Kidney (tissue), 13 donors: ENCODE measurements at regions not wholly inside any gene's neighbourhood (a gene's known extent, or its start where the extent isn't known, plus 50 kb on each side); places are given as distances from the start of the nearest gene placed in this dataset.

ENCODE experiments used
- DNase-seq, 5 donors: peaks; one replicate each; pipeline ENCODE4 v3.0.0-alpha.2; 2013 to 2020
- FAIRE-seq: peaks from 2 replicates; lab custom pipeline; 2012; peaks lifted over from hg19 to GRCh38; lab: Jason Lieb, UNC
- H3K27ac ChIP-seq, 2 donors: one replicate each; pipeline ENCODE4 v1.7.0; 2013; ENCODE audit warnings: low read depth in 2 of 2, low read length in 2 of 2, inconsistent platforms in 1 of 2
- H3K27me3 ChIP-seq: one replicate; pipeline ENCODE4 v1.7.1; 2013; ENCODE audit warnings: low read length, inconsistent platforms; ENCODE audit not compliant: control insufficient read depth, insufficient read depth
- H3K36me3 ChIP-seq, 3 donors: one replicate each; pipeline versions ENCODE4 v1.7.0 to v1.7.1; 2013; ENCODE audit warnings: low read length in 3 of 3, control low read depth in 1 of 3, inconsistent platforms in 1 of 3; ENCODE audit not compliant: insufficient read depth in 3 of 3, control insufficient read depth in 2 of 3
- H3K4me1 ChIP-seq, 3 donors: one replicate each; pipeline versions ENCODE4 v1.7.0 to v1.7.1; 2013; ENCODE audit warnings: low read length in 3 of 3, inconsistent platforms in 1 of 3, low read depth in 1 of 3; ENCODE audit not compliant: control insufficient read depth in 2 of 3, insufficient read depth in 2 of 3
- H3K4me3 ChIP-seq, 3 donors: one replicate each; pipeline versions ENCODE4 v1.7.0 to v1.8.1; 2013; ENCODE audit warnings: low read length in 3 of 3, control low read depth in 1 of 3, inconsistent platforms in 1 of 3
- H3K9ac ChIP-seq, 3 donors: one replicate each; pipeline versions ENCODE4 v1.7.0 to v1.7.1; 2013; ENCODE audit warnings: low read length in 3 of 3, control low read depth in 1 of 3, inconsistent platforms in 1 of 3
- H3K9me3 ChIP-seq, 3 donors: one replicate each; pipeline versions ENCODE4 v1.7.0 to v1.7.1; 2013; ENCODE audit warnings: low read length in 3 of 3, control low read depth in 1 of 3, inconsistent platforms in 1 of 3; ENCODE audit not compliant: control insufficient read depth in 2 of 3, insufficient read depth in 1 of 3
- CTCF ChIP-seq: IDR thresholded peaks from 3 replicates; pipeline ENCODE4 v1.5.1; 2012; ENCODE audit warnings: mild to moderate bottlenecking, moderate library complexity, borderline replicate concordance; ENCODE audit not compliant: insufficient read depth; ENCODE audit errors: extremely low read depth
- intact Hi-C: fragments of 100-400 bp; cut with DNase I; formaldehyde crosslinking; loops from one replicate; pipeline ENCODE4 v1.11.1; 2022
- donor health status: control.
- donor health status: control.
- donor health status: control.
- donor health status: control.
- donor health status: control.
- donor health status: DM: yes; HTN: yes; CAD: no.
- donor health status: Normal renal cell carcinoma (clear cell type).

GRCh38 chr5:43769571-43770355, 166.8 kb downstream of the NNT start:
- no peak overlapping the region for H3K27ac ChIP-seq
- no peak for FAIRE-seq

More at GRCh38 chr5:43769571-43770355, 166.8 kb downstream of the NNT start:
- H3K36me3 ChIP-seq, result no peaks in the 10 kb centered on the region
- no peak for TF ChIP-seq CTCF
- intact Hi-C loops, result no loop called here
- no peaks in the 10 kb centered on the region for H3K4me1 ChIP-seq
- H3K9me3 ChIP-seq, result no peaks in the 10 kb centered on the region
- H3K27me3 ChIP-seq, result no peaks in the 10 kb centered on the region
- peak in 1 of 5 donors; percentile 31 for DNase-seq
- no peak overlapping the region for H3K9ac ChIP-seq
- H3K4me3 ChIP-seq, result no peak overlapping the region
